HL-60 (cell line): ENCODE measurements at regions not wholly inside any gene's neighbourhood (a gene's known extent, or its start where the extent isn't known, plus 50 kb on each side); places are given as distances from the start of the nearest gene placed in this dataset.

ENCODE experiments used
- DNase-seq, 2 experiments: peaks; one replicate each; pipeline ENCODE4 v3.0.0-alpha.2; 2010 to 2020; ENCODE audit warnings: low read depth in 1 of 2, low spot score in 1 of 2
- H3K27ac ChIP-seq: fragments of 250-450 bp; sonication (Bioruptor Pico); replicated peaks from 2 replicates; pipeline ENCODE4 v1.5.1; 2020; ENCODE audit warnings: mild to moderate bottlenecking, moderate library complexity
- H3K27me3 ChIP-seq: fragments of 250-450 bp; sonication (Bioruptor Pico); 2 replicates; pipeline ENCODE4 v1.5.1; 2021; ENCODE audit warnings: mild to moderate bottlenecking, moderate library complexity; ENCODE audit not compliant: insufficient read depth, poor library complexity, severe bottlenecking
- H3K4me3 ChIP-seq: replicated peaks from 2 replicates; pipeline ENCODE4 v1.5.1; 2011; ENCODE audit warnings: mild to moderate bottlenecking, control low read depth, low read length; ENCODE audit not compliant: insufficient read depth
- CTCF ChIP-seq: IDR thresholded peaks from one replicate; pipeline ENCODE4 v1.5.1; 2011; ENCODE audit warnings: low read length, control low read depth, inconsistent platforms; ENCODE audit not compliant: insufficient read depth
- GABPA ChIP-seq: IDR thresholded peaks from 2 replicates; pipeline ENCODE4 v1.6.1; 2012; ENCODE audit warnings: low read depth
- POLR2AphosphoS5 ChIP-seq: IDR thresholded peaks from 2 replicates; pipeline ENCODE4 v1.6.1; 2012; ENCODE audit warnings: low read depth
- REST ChIP-seq: IDR thresholded peaks from 2 replicates; pipeline ENCODE4 v1.6.1; 2012; ENCODE audit warnings: low read depth; ENCODE audit not compliant: insufficient replicate concordance
- SPI1 ChIP-seq: IDR thresholded peaks from 2 replicates; pipeline ENCODE4 v1.6.1; 2012; ENCODE audit warnings: low read depth, mild to moderate bottlenecking, borderline replicate concordance

- no peak overlapping the region for H3K4me3 ChIP-seq
- no peak overlapping the region for H3K27ac ChIP-seq
- no peak for DNase-seq
- no peaks in the 10 kb centered on the region for H3K27me3 ChIP-seq
- TF ChIP-seq GABPA = no peak
- TF ChIP-seq CTCF = no peak
- TF ChIP-seq POLR2AphosphoS5 = no peak
- no peak for TF ChIP-seq SPI1
- peak; percentile 47 for TF ChIP-seq REST
Observed at GRCh38 chr21:33981391-33982101, 65.9 kb upstream of the ATP5PO start.

DNA sequence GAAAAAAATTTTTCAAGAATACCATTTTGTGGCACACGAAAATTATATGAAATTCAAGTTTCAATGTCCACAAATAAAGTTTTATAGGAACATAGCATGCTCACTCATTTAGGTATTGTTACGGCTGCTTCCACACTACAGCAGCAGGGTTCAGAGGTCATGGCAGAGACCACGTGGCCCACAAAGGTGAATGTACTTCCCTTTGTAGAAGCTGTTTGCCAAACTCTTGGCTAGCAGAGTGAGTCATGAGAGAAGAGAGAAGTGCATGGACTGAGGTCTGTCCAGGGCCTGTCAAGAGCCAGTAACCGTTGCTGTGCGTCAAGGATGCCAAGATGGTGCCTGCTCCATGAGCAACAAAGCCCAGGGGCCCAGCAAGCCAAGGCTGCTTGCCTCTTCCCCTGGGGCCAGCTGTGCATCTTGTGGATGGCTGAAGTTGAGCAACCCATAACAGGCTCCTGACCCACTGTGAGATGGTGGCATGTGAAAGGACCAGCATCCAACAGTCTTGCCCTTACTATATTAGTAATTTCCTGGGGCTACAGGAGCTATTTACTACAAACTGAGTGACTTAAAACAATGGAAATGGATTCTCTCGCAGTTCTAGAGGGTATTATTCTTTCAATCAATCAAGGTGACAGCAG lies 64.8 kb upstream of the ATP5PO start:
- H3K4me3 ChIP-seq = no peak overlapping the region
- H3K27me3 ChIP-seq = no peaks in the 10 kb centered on the region
- peak; percentile 38; the same call in 1 of the 2 replicates for TF ChIP-seq SPI1
- no peak for TF ChIP-seq GABPA
- H3K27ac ChIP-seq = peak overlapping the region; percentile 19
- DNase-seq = peak; percentile 80 to 87

DNA sequence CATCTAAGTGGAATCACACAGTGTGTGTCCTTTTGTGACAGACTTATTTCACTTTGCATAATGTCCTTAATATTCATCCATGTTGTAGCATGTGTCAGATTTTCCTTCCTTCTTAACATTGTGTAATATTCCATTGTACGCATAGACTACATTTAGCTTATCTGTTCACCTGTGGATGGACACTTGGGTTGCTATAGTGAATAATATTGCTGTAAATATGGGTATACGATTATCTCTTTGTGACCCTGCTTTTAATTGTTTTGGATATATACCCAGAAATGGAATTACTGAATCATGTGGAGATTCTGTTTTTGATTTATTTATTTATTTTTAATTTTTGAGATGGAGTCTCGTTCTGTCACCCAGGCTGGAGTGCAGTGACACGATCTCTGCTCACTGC lies 63.0 kb upstream of the ATP5PO start:
- H3K4me3 ChIP-seq = no peak overlapping the region
- TF ChIP-seq POLR2AphosphoS5 (no peak), GABPA (no peak), CTCF (no peak), REST (no peak), SPI1 (no peak)
- DNase-seq = no peak
- no peaks in the 10 kb centered on the region for H3K27me3 ChIP-seq
- no peak overlapping the region for H3K27ac ChIP-seq

DNA sequence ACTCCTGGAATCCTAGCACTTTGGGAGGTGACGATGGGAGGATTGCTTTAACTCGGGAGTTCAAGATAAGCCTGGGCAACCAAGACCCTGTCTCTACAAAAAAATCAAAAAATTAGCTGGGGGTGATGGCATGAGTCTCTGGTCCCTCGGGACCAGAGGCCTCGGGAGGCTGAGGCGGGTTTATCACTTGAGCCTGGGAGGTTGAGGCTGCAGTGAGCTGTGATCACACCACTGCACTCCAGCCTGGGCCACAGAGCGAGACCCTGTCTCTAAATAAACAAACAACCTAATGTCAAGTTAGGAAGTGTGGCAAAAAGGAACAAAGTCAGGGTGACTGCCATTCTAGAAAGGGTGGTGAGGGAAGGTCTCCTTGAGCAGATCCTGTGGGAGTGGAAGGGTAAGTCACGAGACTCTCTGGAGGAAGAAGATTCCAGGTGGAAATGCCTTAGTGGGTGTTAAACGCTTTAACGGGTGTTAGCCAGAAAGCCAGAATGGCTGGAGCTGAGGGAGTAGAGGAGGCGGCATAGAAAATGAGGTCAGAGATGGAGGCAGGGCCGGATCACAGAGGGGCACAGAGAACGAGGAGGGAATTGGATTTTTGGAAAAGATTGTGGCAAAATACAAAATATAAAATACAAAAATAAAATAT lies 62.2 kb upstream of the ATP5PO start:
- Histone ChIP-seq H3K27ac (peak overlapping the region; percentile 85), H3K4me3 (no peak overlapping the region), H3K27me3 (no peaks in the 10 kb centered on the region)
- TF ChIP-seq GABPA = no peak
- no peak for TF ChIP-seq REST
- no peak for TF ChIP-seq POLR2AphosphoS5
- no peak for TF ChIP-seq CTCF
- TF ChIP-seq SPI1 = no peak
- no peak for DNase-seq
